ENCODE measurements at regions not wholly inside any gene's neighbourhood (a gene's known extent, or its start where the extent isn't known, plus 50 kb on each side); places are given as distances from the start of the nearest gene placed in this dataset.
"Not testable (repeated sequence)": the region's sequence is repeated elsewhere in the genome, so short reads cannot be mapped to it uniquely, and the experiment has no call there.

GRCh38 chr7:148515237-148515636 is 75.3 kb upstream of the C7orf33 start:
- no peak for DNase-seq

GRCh38 chr7:148515728-148516695 is 74.6 kb upstream of the C7orf33 start:
- DNase-seq = no peak

DNA sequence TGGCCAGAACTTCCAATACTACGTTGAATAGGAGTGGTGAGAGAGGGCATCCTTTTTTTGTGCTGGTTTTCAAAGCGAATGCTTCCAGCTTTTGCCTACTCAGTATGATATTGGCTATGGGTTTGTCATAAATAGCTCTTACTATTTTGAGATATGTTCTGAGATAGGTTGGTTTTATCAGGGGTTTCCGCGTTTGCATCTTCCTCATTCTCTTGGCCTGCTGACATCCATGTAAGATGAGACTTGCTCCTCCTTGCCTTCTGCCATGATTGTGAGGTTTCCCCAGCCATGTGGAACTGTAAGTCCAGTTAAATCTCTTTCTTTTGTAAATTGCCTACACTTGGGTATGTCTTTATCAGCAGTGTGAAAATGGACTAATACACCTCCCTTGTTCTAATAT is 71.2 kb upstream of the C7orf33 start:
- DNase-seq = not testable (repeated sequence)

GRCh38 chr7:148521271-148521670 is 69.3 kb upstream of the C7orf33 start:
- DNase-seq = no peak

GRCh38 chr7:148523550-148523949 is 67.0 kb upstream of the C7orf33 start:
- no peak for DNase-seq

DNA sequence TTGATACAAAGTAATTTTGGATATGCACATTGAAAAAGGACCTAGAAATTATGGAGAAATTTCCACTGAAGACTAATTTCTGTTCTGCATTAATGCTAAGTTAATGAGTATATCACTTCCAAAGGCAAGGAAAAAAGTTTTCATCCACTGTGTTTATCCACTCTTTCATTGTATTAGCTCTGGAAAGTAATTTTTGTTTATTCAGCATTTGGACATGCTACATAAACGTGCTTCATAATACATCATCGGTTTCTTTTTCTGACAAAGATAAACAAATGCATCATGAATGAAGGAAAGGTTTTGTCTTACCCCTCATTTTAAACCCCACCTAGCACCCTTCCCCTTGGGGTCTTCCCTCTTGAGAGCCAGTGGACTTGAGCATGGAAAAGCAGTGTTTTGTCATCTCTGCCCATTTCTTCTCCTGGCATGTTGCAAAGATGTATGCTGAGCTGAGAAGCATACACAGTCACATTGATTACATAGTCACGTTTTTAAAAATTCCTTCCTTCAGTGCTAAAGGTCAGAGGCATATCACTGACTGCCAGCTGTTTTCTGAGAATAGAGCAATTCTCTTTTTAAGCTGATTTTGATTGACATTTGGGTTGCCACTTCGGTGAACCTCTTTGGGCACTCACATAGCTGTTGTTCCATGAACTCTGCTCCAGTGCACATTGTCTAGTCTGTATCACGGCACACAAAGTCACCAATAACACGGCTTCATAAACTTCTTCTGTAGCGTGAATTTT is 65.9 kb upstream of the C7orf33 start:
- no peak for DNase-seq

DNA sequence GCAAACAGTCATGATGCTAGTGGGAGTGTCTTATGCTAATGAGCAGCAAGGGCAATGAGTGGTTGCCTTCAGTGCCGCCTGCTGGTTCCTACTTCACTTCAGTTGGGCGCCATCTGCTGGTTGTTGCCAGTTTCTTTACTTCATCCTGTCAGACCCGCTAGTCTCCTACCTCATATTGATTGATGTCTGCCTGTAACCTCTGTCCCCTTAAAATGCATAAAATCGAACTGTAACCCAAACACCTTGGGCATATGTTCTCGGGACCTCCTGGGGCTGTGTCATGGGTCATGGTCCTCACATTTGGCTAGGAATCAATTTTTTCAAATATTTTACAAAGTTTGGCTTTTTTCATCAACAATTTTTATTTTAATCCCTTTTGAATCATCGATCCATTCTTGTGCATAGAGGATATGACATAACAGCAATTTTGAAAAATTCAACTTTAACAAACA is 62.8 kb upstream of the C7orf33 start:
- no peak for DNase-seq

- DNase-seq = no peak
These were observed 55.3 kb upstream of the C7orf33 start for GRCh38 chr7:148535217-148535616.

GRCh38 chr7:148537435-148537834 is 53.1 kb upstream of the C7orf33 start:
- DNase-seq = no peak

DNA sequence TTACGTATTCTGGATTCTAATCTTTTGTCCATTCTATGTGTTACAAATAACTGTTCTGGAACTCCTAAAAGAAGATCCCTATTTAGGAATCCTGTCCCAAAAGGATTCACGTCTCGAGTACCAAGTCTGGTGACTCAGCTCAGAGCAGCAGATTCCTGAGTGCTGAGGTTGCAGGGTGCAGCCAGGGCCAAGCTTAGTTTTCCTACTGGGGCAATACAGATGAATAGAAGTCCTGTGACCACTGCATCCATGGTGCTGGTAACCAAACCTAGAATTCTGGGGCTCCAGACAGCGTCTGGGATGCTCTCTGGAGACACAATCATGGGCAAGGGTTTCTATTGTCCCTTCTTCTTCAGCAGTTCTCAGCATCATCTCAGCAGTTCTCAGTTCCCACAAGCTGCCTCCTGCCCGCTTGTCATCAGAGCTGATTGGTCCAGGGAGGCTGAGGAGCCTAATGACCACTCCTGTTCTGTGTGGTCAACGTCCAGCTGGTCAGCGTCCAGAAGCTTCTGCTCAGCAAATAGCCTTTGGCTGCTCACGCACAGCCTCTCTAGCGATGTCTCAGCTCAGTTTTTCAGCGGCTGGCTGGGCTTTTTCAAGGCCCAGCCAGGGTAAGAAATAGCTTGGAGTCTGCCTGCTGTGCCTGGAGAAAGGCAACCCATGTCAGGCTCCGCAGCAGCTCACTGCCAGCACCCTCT is 50.4 kb upstream of the C7orf33 start:
- DNase-seq = peak; percentile 10
